GM20000 (cell line): ENCODE measurements at regions not wholly inside any gene's neighbourhood (a gene's known extent, or its start where the extent isn't known, plus 50 kb on each side); places are given as distances from the start of the nearest gene placed in this dataset.

Source experiments
- DNase-seq: peaks from one replicate; pipeline ENCODE4 v3.0.0; 2012; ENCODE audit warnings: low spot score
- TF ChIP-seq, protein P1 (sequence below): IDR thresholded peaks from 2 replicates; pipeline ENCODE4 v1.5.1; 2012; ENCODE audit warnings: mild to moderate bottlenecking, control low read depth; ENCODE audit errors: extremely low read depth, missing control alignments

DNA sequence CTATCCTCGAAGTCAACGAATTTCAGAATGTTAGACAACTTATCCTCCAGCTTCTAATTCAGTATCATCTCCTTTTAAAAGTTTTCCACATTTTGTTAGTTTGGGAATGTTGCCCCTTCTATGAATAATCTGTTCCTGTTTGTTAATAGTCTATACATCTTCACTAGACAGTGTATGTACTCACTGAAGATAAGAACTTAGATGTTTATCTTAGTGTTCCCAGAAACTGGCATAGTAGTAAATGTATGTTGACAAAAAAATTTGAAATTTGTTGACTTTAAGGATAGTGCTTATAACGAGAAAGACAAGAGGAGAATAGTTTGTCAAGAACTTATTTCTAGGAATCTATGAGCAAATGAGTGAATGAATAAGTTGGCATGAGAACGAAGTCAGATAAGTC is 162.0 kb upstream of the GULP1 start:
- TF ChIP-seq, protein P1, sequence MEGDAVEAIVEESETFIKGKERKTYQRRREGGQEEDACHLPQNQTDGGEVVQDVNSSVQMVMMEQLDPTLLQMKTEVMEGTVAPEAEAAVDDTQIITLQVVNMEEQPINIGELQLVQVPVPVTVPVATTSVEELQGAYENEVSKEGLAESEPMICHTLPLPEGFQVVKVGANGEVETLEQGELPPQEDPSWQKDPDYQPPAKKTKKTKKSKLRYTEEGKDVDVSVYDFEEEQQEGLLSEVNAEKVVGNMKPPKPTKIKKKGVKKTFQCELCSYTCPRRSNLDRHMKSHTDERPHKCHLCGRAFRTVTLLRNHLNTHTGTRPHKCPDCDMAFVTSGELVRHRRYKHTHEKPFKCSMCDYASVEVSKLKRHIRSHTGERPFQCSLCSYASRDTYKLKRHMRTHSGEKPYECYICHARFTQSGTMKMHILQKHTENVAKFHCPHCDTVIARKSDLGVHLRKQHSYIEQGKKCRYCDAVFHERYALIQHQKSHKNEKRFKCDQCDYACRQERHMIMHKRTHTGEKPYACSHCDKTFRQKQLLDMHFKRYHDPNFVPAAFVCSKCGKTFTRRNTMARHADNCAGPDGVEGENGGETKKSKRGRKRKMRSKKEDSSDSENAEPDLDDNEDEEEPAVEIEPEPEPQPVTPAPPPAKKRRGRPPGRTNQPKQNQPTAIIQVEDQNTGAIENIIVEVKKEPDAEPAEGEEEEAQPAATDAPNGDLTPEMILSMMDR, result no peak
- DNase-seq, result no peak

DNA sequence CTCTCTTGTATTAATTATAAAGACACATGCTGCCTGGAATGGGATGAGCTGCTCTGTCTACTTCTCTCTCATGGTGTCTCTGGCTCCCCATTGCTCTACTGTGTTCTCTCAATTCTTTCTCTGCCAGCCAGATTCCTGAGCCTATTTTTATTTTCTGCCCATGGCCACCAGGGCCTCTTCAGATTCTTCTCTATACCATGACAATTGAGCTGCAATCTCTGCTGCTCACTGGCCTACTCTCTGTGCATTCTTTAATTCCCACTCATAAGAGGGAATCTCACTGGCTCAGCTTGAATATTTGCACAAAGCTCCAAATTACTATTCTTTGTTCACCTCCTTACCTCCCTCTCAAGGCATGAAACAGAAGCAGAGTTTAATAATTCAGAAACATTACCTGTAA is 161.4 kb upstream of the GULP1 start:
- DNase-seq, result no peak
- TF ChIP-seq, protein P1, result no peak

DNA sequence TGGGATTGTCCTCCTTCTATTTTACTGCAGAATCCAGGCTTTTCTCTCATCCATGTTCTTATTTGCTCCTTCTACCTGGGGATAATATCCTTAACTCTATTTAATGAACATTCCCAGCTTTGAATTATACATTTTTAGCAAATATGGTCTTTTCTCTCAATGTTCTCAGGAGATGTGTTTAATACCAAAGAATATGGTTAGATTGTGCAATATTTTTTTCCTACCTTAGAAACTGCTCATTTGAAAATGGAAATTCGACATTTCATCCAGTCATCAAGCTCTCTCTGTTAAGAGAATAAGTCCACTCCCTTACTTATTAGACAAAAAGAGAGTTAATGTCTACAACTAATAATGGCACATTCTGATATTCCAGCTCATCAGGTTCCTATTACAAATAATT is 160.4 kb upstream of the GULP1 start:
- no peak for DNase-seq
- TF ChIP-seq, protein P1, result no peak

DNA sequence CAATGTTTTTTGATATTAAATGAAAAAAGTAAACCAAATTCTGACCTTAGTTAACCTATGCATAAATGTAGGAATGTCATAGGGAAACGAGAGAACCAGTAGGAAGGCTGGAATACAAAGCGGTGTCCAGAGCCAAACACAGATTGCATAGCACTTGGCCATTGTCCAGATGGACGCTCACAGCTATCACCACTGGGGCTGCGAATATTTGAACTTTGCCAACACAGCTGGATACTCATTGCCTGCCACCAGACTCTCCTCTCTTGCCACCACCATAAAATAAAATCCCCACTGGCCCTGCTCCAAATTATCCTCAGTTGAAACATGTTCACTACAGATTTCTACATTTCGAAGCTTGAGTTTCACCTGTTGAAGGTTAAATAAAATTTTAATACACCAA is 159.3 kb upstream of the GULP1 start:
- no peak for DNase-seq
- TF ChIP-seq, protein P1, result no peak

DNA sequence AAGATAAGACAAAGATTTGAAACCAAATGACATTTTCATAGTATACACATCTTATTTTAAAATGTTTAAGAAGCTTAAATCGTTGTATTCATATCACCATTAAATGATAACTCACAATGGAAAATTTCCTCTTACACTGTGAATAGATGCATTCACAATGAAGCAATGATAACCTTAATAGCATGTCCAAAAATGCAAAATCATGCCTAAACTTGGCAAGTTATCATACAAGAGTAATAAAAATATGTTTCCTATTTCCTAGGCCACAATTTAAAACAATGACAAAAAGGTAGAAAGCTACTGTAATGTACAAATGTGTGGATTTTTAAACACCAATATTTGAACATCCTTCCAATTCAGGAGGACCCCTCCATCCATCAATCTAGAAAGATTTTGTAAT is 157.4 kb upstream of the GULP1 start:
- TF ChIP-seq, protein P1, result no peak
- DNase-seq, result no peak

DNA sequence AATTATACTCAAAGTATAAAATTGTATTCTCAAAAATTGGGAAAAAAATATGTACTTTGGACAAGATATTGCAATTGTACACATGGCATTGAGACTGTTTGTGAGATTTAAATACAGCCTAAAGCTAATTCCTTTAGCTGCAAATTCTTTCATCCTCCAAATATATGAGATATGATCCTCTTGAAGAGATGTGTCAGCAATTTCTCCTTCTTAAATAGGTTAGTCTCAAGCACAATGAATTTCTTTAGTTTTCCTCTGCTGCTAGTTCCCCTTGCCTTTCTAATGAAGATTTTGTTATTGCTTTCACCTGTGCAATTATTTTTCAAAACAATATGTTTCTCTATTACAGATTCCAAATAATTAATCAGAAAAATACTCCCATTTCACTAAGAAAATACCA is 153.4 kb upstream of the GULP1 start:
- TF ChIP-seq, protein P1, result no peak
- DNase-seq, result no peak

DNA sequence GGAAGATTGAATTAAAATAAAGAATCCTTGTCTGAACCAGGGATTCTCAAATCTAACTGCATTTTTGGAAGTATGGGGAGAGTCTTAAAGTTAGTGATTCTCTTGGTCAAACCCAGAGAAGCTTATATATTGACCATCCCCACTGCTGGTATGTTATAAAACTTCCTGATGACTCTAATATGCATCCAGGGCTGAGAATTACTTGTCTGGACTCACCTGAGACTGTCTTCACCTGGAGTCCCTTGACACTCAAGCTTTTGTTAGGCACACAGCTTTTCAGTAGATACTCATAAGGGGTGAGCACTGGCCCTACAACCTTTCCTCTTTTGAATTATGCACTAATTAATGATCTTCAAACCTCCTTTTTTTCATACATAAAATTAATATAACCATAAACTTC is 149.6 kb upstream of the GULP1 start:
- TF ChIP-seq, protein P1, result no peak
- no peak for DNase-seq
